Memory B cell (primary cell): ENCODE measurements at regions not wholly inside any gene's neighbourhood (a gene's known extent, or its start where the extent isn't known, plus 50 kb on each side); places are given as distances from the start of the nearest gene placed in this dataset.
"Not testable (repeated sequence)": the region's sequence is repeated elsewhere in the genome, so short reads cannot be mapped to it uniquely, and the experiment has no call there.

ENCODE experiments used
- ATAC-seq: fragments of 150-1000 bp; cut with Tn5 transposase; 2 replicates; pipeline ENCODE4 v1.10.0; 2021; ENCODE audit warnings: low read depth, mild to moderate bottlenecking, moderate library complexity
- DNase-seq, 2 donors: peaks; one replicate each; pipeline ENCODE4 v3.0.0; 2022; ENCODE audit warnings: low spot score in 2 of 2
- H3K27ac Mint-ChIP-seq: one replicate; pipeline ENCODE4 v1.8.0; 2022; ENCODE audit warnings: mild to moderate bottlenecking, moderate library complexity, mixed read lengths
- H3K27me3 Mint-ChIP-seq: one replicate; pipeline ENCODE4 v1.8.0; 2022; ENCODE audit warnings: mixed read lengths
- H3K36me3 Mint-ChIP-seq: one replicate; pipeline ENCODE4 v1.8.0; 2022; ENCODE audit warnings: mild to moderate bottlenecking, mixed read lengths
- H3K4me1 Mint-ChIP-seq: one replicate; pipeline ENCODE4 v1.8.0; 2022; ENCODE audit warnings: mixed read lengths
- H3K4me3 Mint-ChIP-seq: one replicate; pipeline ENCODE4 v1.8.0; 2022; ENCODE audit warnings: mild to moderate bottlenecking, moderate library complexity, mixed read lengths
- H3K9me3 Mint-ChIP-seq: one replicate; pipeline ENCODE4 v1.8.0; 2022; ENCODE audit warnings: mixed read lengths

DNA sequence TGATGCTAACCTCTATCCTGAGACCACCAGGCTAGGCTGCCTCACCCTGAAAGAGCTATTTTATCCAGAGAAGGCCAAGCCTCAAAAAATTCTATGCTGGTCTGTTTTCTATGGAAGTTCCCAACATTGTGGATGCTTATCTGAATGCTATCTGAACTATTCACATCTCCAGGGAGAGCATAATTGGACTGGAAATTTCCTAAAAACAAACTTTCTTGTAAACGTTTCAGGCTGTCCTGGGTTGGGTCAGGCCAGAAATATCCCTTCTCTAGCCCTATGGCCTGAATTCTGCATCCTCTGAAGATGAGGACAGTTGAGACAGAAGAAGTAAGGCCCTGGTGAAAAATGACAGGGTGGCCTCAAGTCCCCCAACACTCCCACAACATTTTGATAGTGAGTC lies 706.4 kb upstream of the NR2F2 start:
- H3K4me3 Mint-ChIP-seq: no peak overlapping the region
- H3K27me3 Mint-ChIP-seq: no peaks in the 10 kb centered on the region
- ATAC-seq: no peak
- no peaks in the 10 kb centered on the region for H3K36me3 Mint-ChIP-seq
- no peaks in the 10 kb centered on the region for H3K4me1 Mint-ChIP-seq
- DNase-seq: no peak
- no peak overlapping the region for H3K27ac Mint-ChIP-seq
- peaks cover 5% of the 10 kb centered on the region for H3K9me3 Mint-ChIP-seq

DNA sequence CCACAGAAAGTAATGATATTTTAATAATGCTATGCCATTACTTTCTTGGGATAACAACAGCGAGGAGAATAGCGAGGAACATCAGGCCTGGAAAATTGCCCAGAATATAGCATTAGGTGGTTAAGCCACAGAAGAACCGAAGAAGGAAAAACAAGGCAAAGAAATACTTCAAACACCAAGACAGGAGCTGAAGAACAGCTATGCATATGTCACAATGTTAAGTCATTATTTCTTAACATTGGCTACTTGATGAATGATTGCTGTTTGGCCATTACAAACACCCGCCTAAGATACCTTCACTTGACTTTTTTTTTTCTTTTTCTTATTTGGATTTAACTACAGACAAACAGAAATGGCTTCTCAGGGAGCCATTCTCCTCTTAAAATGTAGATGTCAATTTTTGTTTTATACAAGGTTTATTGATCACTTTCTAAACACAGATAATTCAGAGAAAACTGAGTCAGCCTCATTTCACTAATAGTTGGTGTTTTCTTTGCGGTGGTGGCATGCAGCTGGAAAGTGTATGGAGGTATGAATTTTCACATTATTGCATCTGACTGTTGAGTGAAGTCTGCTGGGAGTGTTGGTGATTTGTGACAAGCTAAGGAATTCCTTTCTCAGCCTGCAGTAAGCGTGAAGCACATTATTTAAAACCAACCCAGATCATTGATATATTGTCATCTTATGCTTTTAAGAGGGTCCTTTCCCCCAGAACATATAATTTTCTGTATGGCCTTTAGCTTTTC lies 705.7 kb upstream of the NR2F2 start:
- H3K4me3 Mint-ChIP-seq: no peak overlapping the region
- ATAC-seq (no peak), DNase-seq (no peak)
- peaks cover 3% of the 10 kb centered on the region for H3K9me3 Mint-ChIP-seq
- H3K27ac Mint-ChIP-seq: no peak overlapping the region
- H3K36me3 Mint-ChIP-seq: no peaks in the 10 kb centered on the region
- H3K4me1 Mint-ChIP-seq: peaks cover 2% of the 10 kb centered on the region
- no peaks in the 10 kb centered on the region for H3K27me3 Mint-ChIP-seq

DNA sequence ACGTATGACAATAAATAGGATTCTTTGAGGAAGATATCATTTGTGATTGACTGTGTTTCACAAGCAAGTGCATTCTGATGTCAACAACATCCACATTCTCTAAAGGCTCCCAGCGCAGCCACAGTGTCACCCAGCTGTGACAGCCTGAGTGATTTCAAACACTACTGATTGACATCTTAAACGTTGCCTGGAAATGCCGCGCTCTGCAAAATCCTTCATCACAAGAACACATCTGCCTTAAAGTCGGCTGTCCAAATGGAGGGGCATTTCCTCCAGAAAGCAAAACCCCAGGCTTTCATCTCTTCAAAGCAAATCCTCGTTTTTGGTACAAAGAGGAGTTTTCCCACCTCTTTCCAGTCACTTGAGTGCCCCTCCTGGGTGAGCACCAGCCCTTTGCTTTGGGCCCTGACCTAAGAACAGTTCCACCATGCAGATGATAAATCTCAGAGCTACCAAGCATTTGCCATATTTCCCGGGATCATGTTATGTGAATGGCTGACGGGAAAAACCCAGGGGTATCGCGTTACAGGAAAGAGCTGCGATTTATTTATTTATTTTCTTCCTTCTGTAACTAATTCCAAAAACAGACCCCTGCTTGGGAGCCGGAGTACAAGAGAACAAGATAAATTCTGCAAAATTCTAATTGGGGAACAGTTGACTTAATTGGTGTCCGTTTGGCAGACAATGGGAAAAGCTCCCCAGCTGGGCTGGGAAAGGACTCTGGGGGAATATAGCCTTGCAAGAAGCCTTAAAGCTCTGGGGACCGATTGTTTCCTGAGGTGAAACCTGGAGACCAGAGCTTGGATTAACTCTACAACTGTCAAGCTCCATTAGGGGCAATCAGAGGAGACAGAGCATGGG lies 703.8 kb upstream of the NR2F2 start:
- H3K36me3 Mint-ChIP-seq: no peaks in the 10 kb centered on the region
- peaks cover 2% of the 10 kb centered on the region for H3K4me1 Mint-ChIP-seq
- H3K4me3 Mint-ChIP-seq: no peak overlapping the region
- ATAC-seq (no peak), DNase-seq (no peak)
- peaks cover 5% of the 10 kb centered on the region for H3K9me3 Mint-ChIP-seq
- no peaks in the 10 kb centered on the region for H3K27me3 Mint-ChIP-seq
- no peak overlapping the region for H3K27ac Mint-ChIP-seq

DNA sequence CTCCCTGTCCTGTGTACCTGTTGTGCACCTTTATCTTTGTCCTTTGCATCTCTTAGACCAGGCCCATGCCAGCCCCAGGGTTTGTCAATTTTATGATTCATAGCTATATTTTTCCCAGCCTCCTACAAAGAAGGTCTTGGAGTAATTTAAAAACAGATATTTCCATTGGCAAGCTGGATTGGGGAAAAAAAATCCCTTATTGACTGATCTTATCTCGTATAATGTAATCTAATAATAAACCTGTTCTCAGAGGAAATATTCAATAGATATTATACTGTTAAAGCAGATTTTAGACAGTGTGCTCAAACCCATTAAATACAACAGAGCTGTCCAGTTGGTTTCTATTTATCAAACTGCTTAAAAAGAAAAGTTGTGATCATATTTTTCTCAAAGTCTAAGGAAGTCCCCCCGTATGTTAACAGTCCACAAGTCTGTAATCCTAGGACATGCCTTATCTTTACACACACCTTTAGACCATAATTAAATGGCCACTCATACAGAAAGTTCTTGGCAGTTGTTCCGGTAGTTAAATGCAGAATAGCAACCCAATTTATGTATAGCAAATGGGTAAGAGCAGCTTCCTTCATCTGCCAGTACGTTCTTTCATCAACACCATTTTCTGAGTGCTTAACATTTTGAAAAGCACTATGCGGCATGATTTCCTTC lies 700.9 kb upstream of the NR2F2 start:
- no peak overlapping the region for H3K27ac Mint-ChIP-seq
- no peaks in the 10 kb centered on the region for H3K27me3 Mint-ChIP-seq
- H3K9me3 Mint-ChIP-seq: peaks cover 7% of the 10 kb centered on the region
- H3K4me3 Mint-ChIP-seq: no peak overlapping the region
- H3K4me1 Mint-ChIP-seq: peaks cover 2% of the 10 kb centered on the region
- no peak for ATAC-seq
- DNase-seq: no peak
- peaks cover 2% of the 10 kb centered on the region for H3K36me3 Mint-ChIP-seq

DNA sequence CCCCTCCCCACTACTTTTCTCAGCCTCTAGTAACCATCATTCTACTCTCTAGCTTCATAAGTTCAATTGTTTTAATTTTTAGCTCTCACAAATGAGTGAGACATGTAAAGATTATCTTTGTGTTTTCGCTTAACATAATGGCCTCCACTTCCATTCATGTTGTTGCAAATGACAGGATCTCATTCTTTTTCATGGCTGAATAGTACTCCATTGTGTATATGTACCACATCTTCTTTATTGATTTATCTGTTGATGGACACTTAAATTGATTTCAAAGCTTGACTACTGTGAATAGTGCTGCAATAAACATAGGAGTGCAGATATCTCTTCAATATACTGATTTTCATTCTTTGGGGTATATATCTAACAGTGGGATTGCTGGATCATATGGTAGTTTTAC lies 699.8 kb upstream of the NR2F2 start:
- H3K4me1 Mint-ChIP-seq: peaks cover 2% of the 10 kb centered on the region
- H3K36me3 Mint-ChIP-seq: peaks cover 2% of the 10 kb centered on the region
- H3K9me3 Mint-ChIP-seq: peaks cover 7% of the 10 kb centered on the region
- no peaks in the 10 kb centered on the region for H3K27me3 Mint-ChIP-seq
- ATAC-seq (no peak), DNase-seq (no peak)
- H3K4me3 Mint-ChIP-seq: no peak overlapping the region
- no peak overlapping the region for H3K27ac Mint-ChIP-seq

DNA sequence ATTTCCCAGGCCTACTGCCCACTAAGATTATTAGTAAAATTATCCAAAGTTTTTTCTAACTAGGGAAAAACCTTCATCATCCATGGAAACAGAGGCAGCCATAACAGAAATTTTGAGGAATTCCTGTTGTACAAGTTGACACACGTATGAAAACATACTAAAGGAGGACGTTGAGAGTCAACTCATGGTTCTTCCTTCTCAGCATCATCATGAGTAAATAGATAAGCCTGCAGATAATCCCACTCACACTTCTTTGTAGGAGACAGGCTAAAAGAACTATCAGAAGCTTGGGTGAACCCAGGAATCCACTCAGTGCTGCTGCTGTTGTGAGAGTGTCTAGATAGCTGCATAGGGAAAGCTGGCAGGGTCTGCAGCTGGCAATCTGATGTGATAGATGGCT lies 694.8 kb upstream of the NR2F2 start:
- H3K36me3 Mint-ChIP-seq: peaks cover 2% of the 10 kb centered on the region
- no peak overlapping the region for H3K27ac Mint-ChIP-seq
- no peaks in the 10 kb centered on the region for H3K27me3 Mint-ChIP-seq
- H3K4me3 Mint-ChIP-seq: no peak overlapping the region
- H3K4me1 Mint-ChIP-seq: no peaks in the 10 kb centered on the region
- H3K9me3 Mint-ChIP-seq: peaks cover 5% of the 10 kb centered on the region
- ATAC-seq (no peak), DNase-seq (no peak)

DNA sequence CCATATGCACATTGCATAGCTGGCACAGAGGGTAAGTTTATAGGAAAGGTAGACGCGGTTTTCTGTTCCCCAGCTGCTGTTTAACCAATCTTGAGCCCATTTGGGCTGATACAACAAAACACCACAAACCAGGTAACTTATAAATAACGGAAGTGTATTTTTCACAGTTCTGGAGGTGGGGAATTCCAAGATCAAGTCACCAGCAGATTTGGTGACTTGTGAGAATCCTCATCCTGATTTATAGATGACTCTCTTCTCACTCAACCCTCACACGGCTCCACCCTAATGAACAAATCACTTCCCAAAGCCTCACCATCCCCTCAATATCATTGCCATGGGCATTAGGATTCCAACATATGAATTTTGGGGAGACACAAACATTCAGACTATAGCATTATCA lies 694.4 kb upstream of the NR2F2 start:
- no peak overlapping the region for H3K4me3 Mint-ChIP-seq
- H3K9me3 Mint-ChIP-seq: peaks cover 5% of the 10 kb centered on the region
- H3K27me3 Mint-ChIP-seq: no peaks in the 10 kb centered on the region
- H3K36me3 Mint-ChIP-seq: peaks cover 2% of the 10 kb centered on the region
- H3K4me1 Mint-ChIP-seq: no peaks in the 10 kb centered on the region
- DNase-seq: no peak
- H3K27ac Mint-ChIP-seq: no peak overlapping the region
- no peak for ATAC-seq

DNA sequence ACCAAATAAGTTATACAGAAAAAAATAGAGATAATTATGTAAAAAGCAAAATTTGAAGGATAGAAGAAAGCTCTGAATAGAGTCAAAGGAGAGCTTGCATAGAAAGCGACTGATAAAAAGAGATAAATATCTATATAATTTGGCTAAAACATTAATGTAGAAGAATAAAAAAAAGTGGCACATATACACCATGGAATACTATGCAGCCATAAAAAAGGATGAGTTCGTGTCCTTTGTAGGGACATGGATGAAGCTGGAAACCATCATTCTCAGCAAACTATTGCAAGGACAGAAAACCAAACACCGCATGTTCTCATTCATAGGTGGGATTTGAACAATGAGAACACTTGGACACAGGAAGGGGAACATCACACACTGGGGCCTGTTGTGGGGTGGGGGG lies 693.3 kb upstream of the NR2F2 start:
- H3K4me3 Mint-ChIP-seq, H3K36me3 Mint-ChIP-seq, H3K9me3 Mint-ChIP-seq, H3K4me1 Mint-ChIP-seq, H3K27me3 Mint-ChIP-seq, ATAC-seq, DNase-seq, H3K27ac Mint-ChIP-seq: not testable (repeated sequence)

DNA sequence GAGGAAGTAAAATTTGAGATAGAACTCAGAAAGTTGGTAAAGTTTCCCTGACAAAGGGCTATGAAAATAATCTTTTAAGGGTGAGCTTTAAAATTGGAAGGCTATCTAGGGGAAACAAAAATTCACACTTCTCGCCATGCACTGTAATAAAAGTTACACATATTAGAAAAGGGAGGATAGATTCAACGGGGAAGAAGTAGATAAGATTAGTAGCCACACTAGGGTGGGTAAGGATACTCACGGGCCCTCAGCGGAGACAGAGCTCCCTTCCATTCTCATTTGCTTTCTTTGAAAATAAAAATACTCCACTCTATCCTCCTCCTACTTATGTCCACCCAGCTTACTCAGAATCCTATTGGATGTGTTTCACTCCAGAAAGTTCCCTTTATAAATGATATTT lies 691.3 kb upstream of the NR2F2 start:
- peaks cover 2% of the 10 kb centered on the region for H3K9me3 Mint-ChIP-seq
- H3K4me1 Mint-ChIP-seq: no peaks in the 10 kb centered on the region
- H3K36me3 Mint-ChIP-seq: peaks cover 2% of the 10 kb centered on the region
- DNase-seq: no peak
- H3K4me3 Mint-ChIP-seq: no peak overlapping the region
- H3K27ac Mint-ChIP-seq: no peak overlapping the region
- no peak for ATAC-seq
- H3K27me3 Mint-ChIP-seq: no peaks in the 10 kb centered on the region

DNA sequence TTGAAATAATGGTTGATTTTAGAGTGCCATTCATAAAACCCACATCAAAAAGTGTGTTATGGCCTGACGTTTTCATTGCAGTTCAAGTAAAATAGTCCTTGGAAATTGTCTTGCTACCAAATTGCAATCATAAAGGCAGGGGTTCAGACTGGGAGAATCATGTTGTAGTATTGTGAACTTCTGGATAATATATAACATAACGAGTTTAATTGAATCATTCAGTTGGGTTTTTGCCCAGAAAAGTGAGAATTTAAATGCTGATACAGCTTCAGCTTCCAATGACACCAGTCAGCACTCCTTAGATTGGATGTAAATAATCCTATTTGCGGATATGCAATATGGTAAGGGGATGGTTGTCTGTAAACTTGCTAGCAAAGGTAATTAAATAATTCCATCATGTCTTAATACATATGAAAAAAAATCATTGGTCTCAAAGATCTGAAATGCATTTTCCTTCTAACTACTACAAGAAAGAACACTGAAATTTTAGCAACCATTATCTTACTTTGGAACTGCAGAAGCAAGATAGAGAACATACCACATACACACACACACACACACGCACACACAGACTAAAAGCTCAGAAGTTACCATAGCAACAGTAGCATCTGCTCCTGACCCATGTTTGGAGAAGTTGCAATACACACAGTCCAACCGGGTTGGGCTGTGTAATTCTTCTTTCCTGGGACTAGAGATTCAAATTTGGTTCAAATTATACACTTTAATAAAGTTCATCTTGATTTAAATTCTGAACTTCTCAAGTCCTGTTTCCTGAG lies 686.2 kb upstream of the NR2F2 start:
- H3K36me3 Mint-ChIP-seq: no peaks in the 10 kb centered on the region
- no peaks in the 10 kb centered on the region for H3K27me3 Mint-ChIP-seq
- no peak for DNase-seq
- no peak overlapping the region for H3K27ac Mint-ChIP-seq
- ATAC-seq: no peak
- no peak overlapping the region for H3K4me3 Mint-ChIP-seq
- peaks cover 2% of the 10 kb centered on the region for H3K9me3 Mint-ChIP-seq
- no peaks in the 10 kb centered on the region for H3K4me1 Mint-ChIP-seq

DNA sequence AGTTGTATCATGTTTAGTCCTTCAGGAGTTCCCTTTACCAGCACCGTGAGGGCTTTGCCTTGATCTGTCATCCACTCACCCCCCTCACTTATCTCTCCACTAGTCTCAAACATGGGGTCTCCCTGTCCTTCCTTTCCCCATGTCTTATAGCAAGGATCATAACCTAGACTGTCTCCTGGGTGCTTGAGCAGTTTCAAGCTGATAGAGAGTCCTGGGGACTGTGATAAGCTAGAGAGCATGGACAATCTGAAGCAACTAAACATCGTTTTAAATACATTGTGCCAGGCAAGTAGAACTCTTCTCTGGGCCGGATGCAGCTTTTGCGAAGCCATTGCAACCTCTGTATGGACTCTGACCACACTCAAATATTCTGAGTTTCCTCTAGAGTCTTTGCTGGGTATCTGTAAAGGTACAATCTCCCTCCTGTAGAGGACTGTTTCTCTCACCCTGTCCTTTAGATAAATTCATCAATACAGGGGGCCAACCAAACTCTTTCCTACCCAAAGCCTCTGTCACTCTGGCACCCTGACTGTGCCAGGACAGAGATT lies 684.6 kb upstream of the NR2F2 start:
- Mint-ChIP-seq H3K27ac (no peak overlapping the region), H3K4me1 (no peaks in the 10 kb centered on the region), H3K36me3 (no peaks in the 10 kb centered on the region), H3K27me3 (no peaks in the 10 kb centered on the region), H3K9me3 (peaks cover 2% of the 10 kb centered on the region), H3K4me3 (no peak overlapping the region)
- no peak for DNase-seq
- ATAC-seq: no peak

DNA sequence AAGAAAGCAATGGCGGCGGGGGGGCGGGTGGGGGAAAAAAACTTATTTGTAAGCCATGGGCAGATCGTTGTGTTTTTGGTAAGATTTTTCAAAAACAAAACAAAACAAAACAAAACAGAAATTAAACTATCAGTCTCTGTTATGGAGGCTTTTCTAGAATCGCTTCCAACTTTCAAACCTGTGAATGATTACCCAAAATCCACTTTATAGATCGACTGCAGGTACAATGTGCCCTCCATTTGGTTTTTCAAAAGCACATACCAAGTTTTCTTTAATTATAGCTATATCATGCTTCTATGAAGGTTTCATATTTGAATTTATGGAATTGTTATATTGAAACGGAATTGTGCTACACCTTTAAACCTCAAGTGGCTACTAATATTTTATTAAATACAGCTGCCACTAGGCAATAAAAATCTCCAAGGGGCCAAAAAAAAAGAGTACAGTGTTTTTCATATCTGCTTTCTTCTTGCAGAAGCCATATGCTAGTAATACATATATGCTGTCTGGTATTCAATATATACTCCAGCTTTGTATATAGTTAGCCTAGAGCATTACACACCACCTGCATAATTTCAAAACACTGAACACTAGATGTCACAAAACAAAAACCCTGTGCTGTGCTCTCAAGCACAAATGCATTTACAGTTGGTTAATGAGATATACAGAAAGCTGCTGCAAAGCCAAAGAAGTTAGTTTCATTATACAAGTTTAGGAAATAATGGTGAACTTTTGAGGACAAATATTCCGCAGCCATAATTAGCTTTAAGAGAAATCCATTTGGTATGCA lies 683.8 kb upstream of the NR2F2 start:
- no peak overlapping the region for H3K27ac Mint-ChIP-seq
- H3K4me3 Mint-ChIP-seq: no peak overlapping the region
- H3K4me1 Mint-ChIP-seq: no peaks in the 10 kb centered on the region
- no peak for ATAC-seq
- H3K36me3 Mint-ChIP-seq: no peaks in the 10 kb centered on the region
- no peak for DNase-seq
- peaks cover 2% of the 10 kb centered on the region for H3K9me3 Mint-ChIP-seq
- no peaks in the 10 kb centered on the region for H3K27me3 Mint-ChIP-seq
